ENCODE measurements at regions not wholly inside any gene's neighbourhood (a gene's known extent, or its start where the extent isn't known, plus 50 kb on each side); places are given as distances from the start of the nearest gene placed in this dataset.

DNA sequence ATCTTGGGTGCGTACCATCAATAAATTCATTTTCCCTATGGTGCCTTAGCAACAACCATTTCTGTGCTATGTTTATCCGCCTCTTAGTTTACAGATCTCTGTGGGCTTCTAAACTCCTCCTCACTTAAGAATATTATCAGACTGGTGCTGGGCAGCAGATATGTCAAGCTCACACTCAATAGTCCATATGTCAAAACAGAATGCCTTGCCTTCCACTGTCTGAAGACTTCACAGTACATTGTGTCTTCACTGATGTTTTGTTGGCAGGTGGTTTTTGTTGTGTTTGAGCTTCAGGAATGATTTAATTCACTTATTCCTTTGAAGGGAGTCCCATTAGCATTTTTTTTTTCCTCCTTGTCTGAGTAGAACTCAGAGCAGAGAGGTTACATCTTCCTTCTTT lies 419.6 kb downstream of the DNAJB9 start:
- no peaks in the 10 kb centered on the region for H3K9me3 ChIP-seq
- H3K4me3 ChIP-seq: no peak overlapping the region
- DNase-seq (ENCODE audit: low spot score): no peak
- TF ChIP-seq, protein P1, sequence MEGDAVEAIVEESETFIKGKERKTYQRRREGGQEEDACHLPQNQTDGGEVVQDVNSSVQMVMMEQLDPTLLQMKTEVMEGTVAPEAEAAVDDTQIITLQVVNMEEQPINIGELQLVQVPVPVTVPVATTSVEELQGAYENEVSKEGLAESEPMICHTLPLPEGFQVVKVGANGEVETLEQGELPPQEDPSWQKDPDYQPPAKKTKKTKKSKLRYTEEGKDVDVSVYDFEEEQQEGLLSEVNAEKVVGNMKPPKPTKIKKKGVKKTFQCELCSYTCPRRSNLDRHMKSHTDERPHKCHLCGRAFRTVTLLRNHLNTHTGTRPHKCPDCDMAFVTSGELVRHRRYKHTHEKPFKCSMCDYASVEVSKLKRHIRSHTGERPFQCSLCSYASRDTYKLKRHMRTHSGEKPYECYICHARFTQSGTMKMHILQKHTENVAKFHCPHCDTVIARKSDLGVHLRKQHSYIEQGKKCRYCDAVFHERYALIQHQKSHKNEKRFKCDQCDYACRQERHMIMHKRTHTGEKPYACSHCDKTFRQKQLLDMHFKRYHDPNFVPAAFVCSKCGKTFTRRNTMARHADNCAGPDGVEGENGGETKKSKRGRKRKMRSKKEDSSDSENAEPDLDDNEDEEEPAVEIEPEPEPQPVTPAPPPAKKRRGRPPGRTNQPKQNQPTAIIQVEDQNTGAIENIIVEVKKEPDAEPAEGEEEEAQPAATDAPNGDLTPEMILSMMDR (IDR thresholded peaks at IDR 0.05): no peak
- TF ChIP-seq POLR2AphosphoS5 (IDR thresholded peaks at IDR 0.05) (no peak), POLR2A (IDR thresholded peaks at IDR 0.05) (no peak)
- no peak overlapping the region for H3K27ac ChIP-seq
- H3K36me3 ChIP-seq: no peaks in the 10 kb centered on the region
- intact Hi-C loops (cut with DNase I): no loop called here
- 100% methylated on average over 2 of the region's 2 CpGs for WGBS
- H3K27me3 ChIP-seq (replicated peaks; ENCODE audit: insufficient read depth): no peaks in the 10 kb centered on the region
- no peaks in the 10 kb centered on the region for H3K4me1 ChIP-seq (replicated peaks)

DNA sequence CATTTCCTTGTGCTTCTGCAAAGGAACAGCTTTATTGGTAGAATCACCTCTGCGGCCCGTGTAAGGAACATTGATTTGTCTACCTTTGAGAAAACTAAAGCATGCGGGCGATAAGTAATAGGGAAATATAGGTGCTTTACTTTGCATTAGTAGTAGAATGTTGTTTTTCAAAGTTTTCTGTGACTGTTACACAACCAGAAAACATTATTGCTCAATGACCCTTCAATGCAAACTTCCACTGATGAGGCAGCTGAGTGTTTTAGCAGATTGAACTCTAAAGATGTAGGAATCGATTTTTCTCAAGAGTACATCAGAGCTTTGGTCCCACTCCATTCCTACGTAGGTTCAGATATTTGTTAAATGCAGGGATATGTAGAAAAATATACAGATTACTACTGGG lies 427.8 kb downstream of the DNAJB9 start:
- TF ChIP-seq POLR2AphosphoS5 (IDR thresholded peaks at IDR 0.05): no peak
- TF ChIP-seq POLR2A (IDR thresholded peaks at IDR 0.05): no peak
- TF ChIP-seq, protein P1 (IDR thresholded peaks at IDR 0.05): no peak
- H3K4me3 ChIP-seq: no peak overlapping the region
- intact Hi-C loops (cut with DNase I): no loop called here
- H3K36me3 ChIP-seq: no peaks in the 10 kb centered on the region
- WGBS: 87% methylated on average over 6 of the region's 6 CpGs
- H3K27me3 ChIP-seq (replicated peaks; ENCODE audit: insufficient read depth): no peaks in the 10 kb centered on the region
- no peak overlapping the region for H3K27ac ChIP-seq
- H3K9me3 ChIP-seq: no peaks in the 10 kb centered on the region
- H3K4me1 ChIP-seq (replicated peaks): no peaks in the 10 kb centered on the region
- no peak for DNase-seq (ENCODE audit: low spot score)

DNA sequence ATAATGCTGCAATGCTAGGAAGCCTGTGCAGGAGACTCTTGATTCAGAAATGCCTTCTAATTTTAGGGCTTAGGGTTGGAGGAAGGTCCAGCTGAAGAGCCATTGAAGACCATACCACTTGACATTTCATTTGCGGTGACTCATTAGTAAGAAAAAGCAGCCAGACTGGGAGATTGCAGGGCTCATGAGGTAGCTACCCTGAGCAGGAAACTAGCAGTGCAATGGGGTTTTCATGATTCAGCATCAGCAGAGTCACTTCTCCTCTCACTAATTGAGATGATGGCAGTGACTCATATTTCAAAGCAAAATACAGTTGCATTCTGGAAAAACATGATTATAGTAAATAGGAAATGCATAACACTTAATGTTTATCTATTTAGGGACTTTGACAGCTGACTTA lies 434.1 kb downstream of the DNAJB9 start:
- no peak for DNase-seq (ENCODE audit: low spot score)
- no peaks in the 10 kb centered on the region for H3K4me1 ChIP-seq (replicated peaks)
- TF ChIP-seq POLR2AphosphoS5 (IDR thresholded peaks at IDR 0.05) (no peak), POLR2A (IDR thresholded peaks at IDR 0.05) (no peak)
- TF ChIP-seq, protein P1 (IDR thresholded peaks at IDR 0.05): no peak
- H3K9me3 ChIP-seq: no peaks in the 10 kb centered on the region
- H3K27me3 ChIP-seq (replicated peaks; ENCODE audit: insufficient read depth): no peaks in the 10 kb centered on the region
- no peaks in the 10 kb centered on the region for H3K36me3 ChIP-seq
- no peak overlapping the region for H3K4me3 ChIP-seq
- WGBS: 100% methylated on average over 1 of the region's 1 CpG
- no peak overlapping the region for H3K27ac ChIP-seq
- intact Hi-C loops (cut with DNase I): no loop called here

DNA sequence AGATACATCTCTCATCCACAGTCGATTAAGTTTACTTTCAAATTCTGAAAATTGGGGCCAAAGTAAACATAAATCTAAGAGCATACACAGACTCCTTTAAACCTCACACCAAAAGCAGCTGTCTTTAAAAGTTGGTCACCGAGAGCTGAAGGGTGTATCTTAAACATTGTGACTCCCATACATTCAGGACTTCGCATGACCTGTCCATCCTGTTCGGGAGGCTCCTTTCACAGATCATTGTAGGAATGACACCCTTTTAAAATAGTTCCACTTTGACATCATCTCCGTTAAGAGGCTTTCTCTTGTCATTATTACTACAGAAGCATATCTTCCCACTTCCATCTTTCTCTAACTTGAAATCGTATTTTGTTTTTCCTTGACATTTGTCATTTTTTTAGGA lies 440.0 kb downstream of the DNAJB9 start:
- H3K4me1 ChIP-seq (replicated peaks): no peaks in the 10 kb centered on the region
- no peaks in the 10 kb centered on the region for H3K36me3 ChIP-seq
- no peak overlapping the region for H3K4me3 ChIP-seq
- no peaks in the 10 kb centered on the region for H3K27me3 ChIP-seq (replicated peaks; ENCODE audit: insufficient read depth)
- intact Hi-C loops (cut with DNase I): no loop called here
- TF ChIP-seq POLR2AphosphoS5 (IDR thresholded peaks at IDR 0.05): no peak
- TF ChIP-seq POLR2A (IDR thresholded peaks at IDR 0.05): no peak
- TF ChIP-seq, protein P1 (IDR thresholded peaks at IDR 0.05): no peak
- no peak for DNase-seq (ENCODE audit: low spot score)
- no peaks in the 10 kb centered on the region for H3K9me3 ChIP-seq
- no peak overlapping the region for H3K27ac ChIP-seq
- WGBS: 50% methylated on average over 6 of the region's 6 CpGs

DNA sequence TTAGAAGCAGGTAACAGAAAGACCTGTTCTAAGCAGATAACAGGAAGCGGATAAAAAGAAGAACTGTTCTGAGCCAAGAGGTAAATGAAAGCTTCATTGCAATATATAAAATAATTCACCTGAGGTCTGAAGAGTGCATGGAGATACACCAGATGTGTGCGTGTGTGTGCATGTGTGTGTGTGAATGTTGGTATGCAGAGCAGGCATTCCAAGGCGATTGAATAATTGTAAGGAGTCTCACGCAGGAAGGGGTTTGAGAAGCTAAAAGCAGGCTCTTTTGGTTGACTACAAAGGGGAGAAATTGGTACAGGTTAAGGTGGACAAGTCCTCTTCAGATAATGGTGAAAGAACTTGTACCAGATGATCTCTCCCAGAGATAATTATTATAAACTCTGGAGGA lies 450.6 kb downstream of the DNAJB9 start:
- 74% methylated on average over 4 of the region's 4 CpGs for WGBS

More for the DNA sequence above, 450.6 kb downstream of the DNAJB9 start:
- intact Hi-C loops (cut with DNase I): no loop called here
- Histone ChIP-seq H3K36me3 (no peaks in the 10 kb centered on the region), H3K4me1 (replicated peaks) (no peaks in the 10 kb centered on the region), H3K27ac (no peak overlapping the region), H3K4me3 (no peak overlapping the region), H3K27me3 (replicated peaks; ENCODE audit: insufficient read depth) (no peaks in the 10 kb centered on the region), H3K9me3 (no peaks in the 10 kb centered on the region)
- no peak for TF ChIP-seq POLR2AphosphoS5 (IDR thresholded peaks at IDR 0.05)
- no peak for TF ChIP-seq POLR2A (IDR thresholded peaks at IDR 0.05)
- no peak for DNase-seq (ENCODE audit: low spot score)
